Heart left ventricle (tissue), 16 donors: ENCODE measurements at regions not wholly inside any gene's neighbourhood (a gene's known extent, or its start where the extent isn't known, plus 50 kb on each side); places are given as distances from the start of the nearest gene placed in this dataset.

Experiments used
- ATAC-seq, 4 donors: fragments of 200-7000 bp; cut with Tn5 transposase; one replicate each; pipeline ENCODE4 v1.9.1; 2020 to 2022; ENCODE audit warnings: moderate library complexity in 4 of 4, mild to moderate bottlenecking in 3 of 4, moderate number of reproducible peaks in 1 of 4
- DNase-seq, 5 donors: peaks; one replicate each; pipeline ENCODE4 v3.0.0-alpha.2; 2020
- H3K27ac ChIP-seq, 12 donors: fragments of 200-600 bp; sonication (generic) in 4 of 12; one replicate each; pipeline versions ENCODE4 v1.5.0 to v1.8.0; 2016 to 2022; ENCODE audit warnings: mild to moderate bottlenecking in 2 of 12
- H3K27me3 ChIP-seq, 9 donors: fragments of 200-600 bp; sonication (generic) in 2 of 9; one replicate each; pipeline versions ENCODE4 v1.5.1 to v1.8.0; 2016 to 2022; ENCODE audit warnings: mild to moderate bottlenecking in 3 of 9
- H3K36me3 ChIP-seq, 9 donors: fragments of 200-600 bp; sonication (generic) in 2 of 9; one replicate each; pipeline versions ENCODE4 v1.5.0 to v1.8.0; 2018 to 2022; ENCODE audit warnings: mild to moderate bottlenecking in 2 of 9
- H3K4me1 ChIP-seq, 12 donors: fragments of 200-600 bp; sonication (generic) in 4 of 12; one replicate each; pipeline versions ENCODE4 v1.5.0 to v1.8.0; 2016 to 2022; ENCODE audit warnings: mild to moderate bottlenecking in 3 of 12
- H3K4me3 ChIP-seq, 12 donors: fragments of 200-600 bp; sonication (generic) in 4 of 12; one replicate each; pipeline versions ENCODE4 v1.5.0 to v1.8.0; 2017 to 2022; ENCODE audit warnings: mild to moderate bottlenecking in 9 of 12, moderate library complexity in 4 of 12
- H3K9me3 ChIP-seq, 12 donors: fragments of 200-600 bp; sonication (generic) in 4 of 12; one replicate each; pipeline versions ENCODE4 v1.5.0 to v1.8.0; 2016 to 2022; ENCODE audit warnings: mild to moderate bottlenecking in 1 of 12
- CTCF ChIP-seq, 12 donors: fragments of 200-600 bp; sonication (generic) in 4 of 12; IDR thresholded peaks; one replicate each; pipeline versions ENCODE4 v1.5.0 to v1.8.0; 2018 to 2022; ENCODE audit warnings: antibody characterized with exemption in 12 of 12, mild to moderate bottlenecking in 5 of 12
- POLR2A ChIP-seq, 2 donors: fragments of 450-650 bp; IDR thresholded peaks; one replicate each; pipeline ENCODE4 v1.6.1; 2017; ENCODE audit warnings: antibody characterized with exemption in 2 of 2, mild to moderate bottlenecking in 2 of 2, moderate library complexity in 2 of 2
- WGBS, 4 donors: extraction: QIAGEN DNeasy Blood & Tissue Kit in 2 of 4; methylation state at CpG; one replicate each; pipeline versions ENCODE4 v1.1.5 to v1.1.7; 2013 to 2018; 5-methylcytosine and 5-hydroxymethylcytosine counted together
- intact Hi-C, 10 donors: fragments of 100-400 bp; cut with DNase I; formaldehyde crosslinking; loops; one replicate each; pipeline versions ENCODE4 v1.11.1 to v1.14.2; 2022
- donor health status: ischemic (EF 13 %, LVEDD 7.1; RV severe dilation, severe dysfunction).
- donor health status: healthy with polysubstance abuse.
- donor health status: DM: no; HTN: yes; CAD: no.
- donor health status: DM: no; HTN: no; CAD: no.
- donor health status: ischemic (EF 25% LVEDD 6.9; RV normal size, moderate dysfunction).
- donor health status: ischemic (EF 25% LVEDD 5.7; RV mildly dilated, moderate dysfunction).
- donor health status: healthy.
- donor health status: DM: yes; HTN: yes; CAD: no.
- donor health status: ischemic (EF 35%, LVEDD 5.7; RV mildly dilated, moderate dysfunction).
- donor health status: nonischemic (EF 11% LVEDD 7.7; RV severe dilation, severe dysfunction).
- donor health status: DM: yes; HTN: yes; CAD: no.
- donor health status: PGD.
- donor health status: ischemic (EF 29% LVEDD 5.4; RV normal size, mild dysfunction).
- donor health status: nonischemic (EF 23%, LVEDD 6.1; RV moderate dilation, normal function).

GRCh38 chr12:114933428-114934160 is 249.6 kb upstream of the TBX3 start:
- no peaks in the 10 kb centered on the region for H3K4me1 ChIP-seq
- 80 to 90% (median 85%) methylated on average over 6 of the region's 6 CpGs for WGBS, 4 donors
- no peak overlapping the region for H3K4me3 ChIP-seq
- peaks cover 0 to 12% (median 2%) of the 10 kb centered on the region in 12 donors for H3K9me3 ChIP-seq
- no peak for DNase-seq
- intact Hi-C loops: no loop called here
- TF ChIP-seq POLR2A (IDR thresholded peaks at IDR 0.05) (no peak), CTCF (IDR thresholded peaks at IDR 0.05) (no peak)
- no peaks in the 10 kb centered on the region for H3K36me3 ChIP-seq
- no peak for ATAC-seq
- no peaks in the 10 kb centered on the region for H3K27me3 ChIP-seq
- H3K27ac ChIP-seq: no peak overlapping the region

GRCh38 chr12:114932806-114933205 is 248.8 kb upstream of the TBX3 start:
- DNase-seq: no peak
- Histone ChIP-seq H3K27me3 (no peaks in the 10 kb centered on the region), H3K27ac (no peak overlapping the region), H3K36me3 (no peaks in the 10 kb centered on the region), H3K9me3 (peaks cover 0 to 12% (median 2%) of the 10 kb centered on the region in 12 donors), H3K4me1 (no peaks in the 10 kb centered on the region), H3K4me3 (no peak overlapping the region)
- TF ChIP-seq POLR2A (IDR thresholded peaks at IDR 0.05) (no peak), CTCF (IDR thresholded peaks at IDR 0.05) (no peak)
- intact Hi-C loops: no loop called here
- no peak for ATAC-seq
- 88 to 93% (median 90%) methylated on average over 2 to 3 of the region's 3 CpGs for WGBS, 4 donors

- Histone ChIP-seq H3K27me3 (no peaks in the 10 kb centered on the region), H3K4me3 (no peak overlapping the region), H3K36me3 (no peaks in the 10 kb centered on the region), H3K9me3 (peaks cover 0 to 12% (median 2%) of the 10 kb centered on the region in 12 donors), H3K27ac (no peak overlapping the region), H3K4me1 (no peaks in the 10 kb centered on the region)
- TF ChIP-seq POLR2A (IDR thresholded peaks at IDR 0.05) (no peak), CTCF (IDR thresholded peaks at IDR 0.05) (no peak)
- WGBS, 4 donors: 91 to 95% (median 93%) methylated on average over 2 of the region's 2 CpGs
- ATAC-seq: no peak
- intact Hi-C loops: no loop called here
- DNase-seq: no peak
Observed at GRCh38 chr12:114931025-114931424, 247.1 kb upstream of the TBX3 start.

DNA sequence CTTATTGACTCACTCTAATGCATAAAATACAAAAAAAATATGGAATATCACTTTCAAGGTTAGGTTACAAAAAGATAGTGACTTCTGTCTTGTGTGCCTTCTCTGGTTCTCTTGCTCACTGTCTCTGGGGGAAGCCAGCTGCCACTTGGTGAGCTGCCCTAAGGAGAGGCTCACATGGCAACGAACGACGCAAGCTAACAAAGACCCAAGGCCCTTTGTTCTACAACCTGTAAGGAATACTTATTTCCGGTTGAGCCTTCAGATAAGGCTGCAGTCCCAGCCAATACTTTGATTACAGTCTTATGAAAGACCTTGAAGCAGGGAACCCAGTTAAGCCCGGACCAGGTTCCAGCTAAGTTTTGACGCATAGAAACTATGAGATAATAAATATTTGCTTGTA is 242.4 kb upstream of the TBX3 start:
- intact Hi-C loops: no loop called here
- DNase-seq: no peak
- no peaks in the 10 kb centered on the region for H3K27me3 ChIP-seq
- H3K4me3 ChIP-seq: no peak overlapping the region
- 85 to 95% (median 87%) methylated on average over 6 of the region's 6 CpGs for WGBS, 4 donors
- H3K36me3 ChIP-seq: no peaks in the 10 kb centered on the region
- TF ChIP-seq POLR2A (IDR thresholded peaks at IDR 0.05) (no peak), CTCF (IDR thresholded peaks at IDR 0.05) (no peak)
- no peak overlapping the region for H3K27ac ChIP-seq
- H3K4me1 ChIP-seq: peaks cover 0 to 3% (median 0%) of the 10 kb centered on the region in 12 donors
- H3K9me3 ChIP-seq: peaks cover 0 to 9% (median 2%) of the 10 kb centered on the region in 12 donors
- ATAC-seq: no peak
